ENCODE measurements at regions not wholly inside any gene's neighbourhood (a gene's known extent, or its start where the extent isn't known, plus 50 kb on each side); places are given as distances from the start of the nearest gene placed in this dataset.

- no peak overlapping the region for H3K27ac ChIP-seq
Observed at GRCh38 chr11:43035086-43035485, 276.7 kb upstream of the API5 start.

DNA sequence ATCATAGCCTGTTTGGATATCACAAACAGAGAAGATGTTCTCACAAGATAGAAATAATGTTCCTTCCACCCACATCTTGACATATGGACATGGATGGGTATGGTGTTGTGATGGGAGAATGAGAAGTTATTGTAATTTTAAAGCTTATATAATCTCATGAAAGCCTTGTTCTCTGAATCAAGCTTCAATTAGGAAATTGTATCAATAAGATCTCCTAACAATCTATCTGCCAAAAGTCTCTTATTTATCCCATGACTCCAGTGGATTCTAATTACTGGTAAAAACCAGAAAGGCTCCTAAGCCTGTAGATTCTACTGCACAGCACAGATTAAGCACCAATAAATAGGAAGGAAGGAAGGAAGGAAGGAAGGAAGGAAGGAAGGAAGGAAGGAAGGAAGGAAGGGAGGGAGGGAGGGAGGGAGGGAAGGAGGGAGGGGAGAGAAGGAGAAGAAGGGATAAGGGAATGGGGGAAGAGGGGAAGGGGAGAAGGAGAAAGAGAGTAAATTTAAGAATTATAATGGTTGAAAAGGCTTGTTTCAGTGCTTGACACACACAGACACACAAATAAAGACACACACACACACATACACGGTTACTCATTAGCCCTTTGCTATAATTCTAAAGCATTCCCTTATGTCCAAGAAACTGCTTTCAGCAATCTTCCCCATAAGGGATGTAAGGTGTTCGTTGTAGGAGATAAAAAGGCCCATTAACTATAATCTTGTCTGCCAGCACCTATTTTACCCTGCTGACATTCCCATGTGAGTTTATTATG, 258.0 kb upstream of the API5 start:
- Histone ChIP-seq H3K27me3 (no peaks in the 10 kb centered on the region), H3K9me3 (no peaks in the 10 kb centered on the region), H3K27ac (no peak overlapping the region), H3K9ac (ENCODE audit: low read depth in 2 of 2, low read length in 2 of 2) (no peak overlapping the region), H3K4me3 (no peak overlapping the region), H3K4me1 (no peaks in the 10 kb centered on the region), H3K36me3 (no peaks in the 10 kb centered on the region)
- intact Hi-C loops (cut with DNase I) = no loop called here
- TF ChIP-seq, protein P1, sequence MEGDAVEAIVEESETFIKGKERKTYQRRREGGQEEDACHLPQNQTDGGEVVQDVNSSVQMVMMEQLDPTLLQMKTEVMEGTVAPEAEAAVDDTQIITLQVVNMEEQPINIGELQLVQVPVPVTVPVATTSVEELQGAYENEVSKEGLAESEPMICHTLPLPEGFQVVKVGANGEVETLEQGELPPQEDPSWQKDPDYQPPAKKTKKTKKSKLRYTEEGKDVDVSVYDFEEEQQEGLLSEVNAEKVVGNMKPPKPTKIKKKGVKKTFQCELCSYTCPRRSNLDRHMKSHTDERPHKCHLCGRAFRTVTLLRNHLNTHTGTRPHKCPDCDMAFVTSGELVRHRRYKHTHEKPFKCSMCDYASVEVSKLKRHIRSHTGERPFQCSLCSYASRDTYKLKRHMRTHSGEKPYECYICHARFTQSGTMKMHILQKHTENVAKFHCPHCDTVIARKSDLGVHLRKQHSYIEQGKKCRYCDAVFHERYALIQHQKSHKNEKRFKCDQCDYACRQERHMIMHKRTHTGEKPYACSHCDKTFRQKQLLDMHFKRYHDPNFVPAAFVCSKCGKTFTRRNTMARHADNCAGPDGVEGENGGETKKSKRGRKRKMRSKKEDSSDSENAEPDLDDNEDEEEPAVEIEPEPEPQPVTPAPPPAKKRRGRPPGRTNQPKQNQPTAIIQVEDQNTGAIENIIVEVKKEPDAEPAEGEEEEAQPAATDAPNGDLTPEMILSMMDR (IDR thresholded peaks at IDR 0.05) = no peak
- DNase-seq = no peak

More at GRCh38 chr11:43035086-43035485, 276.7 kb upstream of the API5 start:
- H3K9ac ChIP-seq (ENCODE audit: low read depth in 2 of 2, low read length in 2 of 2) = no peak overlapping the region
- H3K4me1 ChIP-seq = no peaks in the 10 kb centered on the region
- intact Hi-C loops (cut with DNase I) = no loop called here
- H3K27me3 ChIP-seq = no peaks in the 10 kb centered on the region
- no peak overlapping the region for H3K4me3 ChIP-seq
- TF ChIP-seq, protein P1 (IDR thresholded peaks at IDR 0.05) = no peak
- no peak for DNase-seq
- H3K9me3 ChIP-seq = no peaks in the 10 kb centered on the region
- H3K36me3 ChIP-seq = no peaks in the 10 kb centered on the region

GRCh38 chr11:43067681-43068080, 244.1 kb upstream of the API5 start:
- no peaks in the 10 kb centered on the region for H3K4me1 ChIP-seq
- no peak for DNase-seq
- no peaks in the 10 kb centered on the region for H3K36me3 ChIP-seq
- H3K4me3 ChIP-seq = no peak overlapping the region
- TF ChIP-seq, protein P1 (IDR thresholded peaks at IDR 0.05) = no peak
- H3K9me3 ChIP-seq = no peaks in the 10 kb centered on the region
- H3K9ac ChIP-seq (ENCODE audit: low read depth in 2 of 2, low read length in 2 of 2) = no peak overlapping the region
- H3K27me3 ChIP-seq = no peaks in the 10 kb centered on the region
- intact Hi-C loops (cut with DNase I) = no loop called here
- H3K27ac ChIP-seq = no peak overlapping the region

DNA sequence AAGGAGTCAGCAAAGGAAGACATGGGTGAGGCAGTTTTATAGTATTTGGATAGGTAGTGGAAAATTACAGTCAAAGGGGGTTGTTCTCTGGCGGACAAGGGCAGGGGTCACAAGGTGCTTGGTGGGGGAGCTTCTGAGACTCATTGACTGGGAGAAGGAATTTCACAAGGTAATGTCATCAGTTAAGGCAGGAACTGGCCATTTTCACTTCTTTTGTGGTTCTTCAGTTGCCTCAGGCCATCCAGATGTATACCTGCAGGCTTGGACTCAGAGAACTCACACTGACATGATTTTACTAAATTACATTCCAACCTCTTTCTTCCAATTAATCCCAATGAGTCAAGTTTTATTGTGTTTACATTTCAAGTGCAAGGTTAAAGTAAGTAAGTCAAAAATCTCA, 240.5 kb upstream of the API5 start:
- peak; percentile 42 for DNase-seq
- no peak overlapping the region for H3K27ac ChIP-seq
- H3K9me3 ChIP-seq = no peaks in the 10 kb centered on the region
- H3K27me3 ChIP-seq = no peaks in the 10 kb centered on the region
- H3K36me3 ChIP-seq = no peaks in the 10 kb centered on the region
- H3K9ac ChIP-seq (ENCODE audit: low read depth in 2 of 2, low read length in 2 of 2) = no peak overlapping the region
- H3K4me1 ChIP-seq = no peaks in the 10 kb centered on the region
- no peak overlapping the region for H3K4me3 ChIP-seq
- TF ChIP-seq, protein P1 (IDR thresholded peaks at IDR 0.05) = no peak
- intact Hi-C loops (cut with DNase I) = no loop called here

DNA sequence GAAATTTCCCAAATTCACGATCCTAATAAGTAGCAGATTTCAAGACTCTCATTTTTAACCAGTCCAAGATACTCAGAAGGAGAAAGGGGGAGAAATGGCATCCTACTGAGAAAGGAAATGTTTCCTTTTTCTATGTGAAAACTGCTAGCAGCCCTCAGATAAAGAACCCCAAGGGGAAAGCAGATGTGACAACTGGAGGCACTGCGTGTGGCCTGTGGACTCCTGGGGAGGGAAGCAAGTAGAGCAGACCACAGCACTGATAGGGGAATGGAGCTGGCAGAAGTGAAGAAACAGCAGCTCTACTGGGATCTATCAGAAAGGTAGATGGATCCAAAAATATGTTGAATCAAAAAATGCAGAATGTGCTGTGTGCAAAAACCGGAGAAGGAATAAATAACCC, 239.7 kb upstream of the API5 start:
- TF ChIP-seq, protein P1 (IDR thresholded peaks at IDR 0.05) = no peak
- H3K36me3 ChIP-seq = no peaks in the 10 kb centered on the region
- no peaks in the 10 kb centered on the region for H3K4me1 ChIP-seq
- no peaks in the 10 kb centered on the region for H3K27me3 ChIP-seq
- H3K4me3 ChIP-seq = no peak overlapping the region
- no peak overlapping the region for H3K27ac ChIP-seq
- intact Hi-C loops (cut with DNase I) = no loop called here
- H3K9ac ChIP-seq (ENCODE audit: low read depth in 2 of 2, low read length in 2 of 2) = no peak overlapping the region
- no peak for DNase-seq
- no peaks in the 10 kb centered on the region for H3K9me3 ChIP-seq
